ENCODE measurements at regions not wholly inside any gene's neighbourhood (a gene's known extent, or its start where the extent isn't known, plus 50 kb on each side); places are given as distances from the start of the nearest gene placed in this dataset.
A peak's percentile ranks its signal among the peaks of the same experiment; 100 is the strongest.
"Not testable (repeated sequence)": the region's sequence is repeated elsewhere in the genome, so short reads cannot be mapped to it uniquely, and the experiment has no call there.

DNA sequence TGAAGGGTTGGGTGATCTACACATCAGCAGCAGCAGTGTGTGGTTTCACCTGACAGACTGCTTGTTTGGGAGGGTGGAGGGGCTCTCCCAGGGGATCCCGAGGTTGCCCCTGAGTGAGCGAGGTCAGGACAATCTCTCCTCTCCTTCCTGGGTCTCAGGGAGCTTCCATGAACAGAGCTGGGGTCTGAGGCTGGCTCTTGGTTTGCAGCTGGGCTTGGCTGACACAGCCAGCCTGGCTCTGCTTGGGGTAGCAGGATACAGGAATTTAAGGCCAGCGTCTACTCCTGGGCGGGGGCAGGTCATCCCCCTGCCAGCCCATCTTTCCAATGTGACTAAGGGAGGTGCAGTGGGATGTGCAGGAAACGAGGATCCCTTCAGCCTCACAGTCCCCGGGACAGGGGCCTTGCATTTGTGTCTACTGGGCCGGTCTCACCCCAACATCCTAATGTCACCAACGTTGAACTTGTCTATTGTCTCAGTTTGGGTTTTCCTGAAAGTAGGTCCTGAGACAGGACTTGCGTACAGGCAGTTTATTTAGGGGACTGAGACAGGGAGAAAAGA is 262.6 kb upstream of the HDAC4 start:
- no peak for DNase-seq (ENCODE audit: low read depth in 2 of 2)

DNA sequence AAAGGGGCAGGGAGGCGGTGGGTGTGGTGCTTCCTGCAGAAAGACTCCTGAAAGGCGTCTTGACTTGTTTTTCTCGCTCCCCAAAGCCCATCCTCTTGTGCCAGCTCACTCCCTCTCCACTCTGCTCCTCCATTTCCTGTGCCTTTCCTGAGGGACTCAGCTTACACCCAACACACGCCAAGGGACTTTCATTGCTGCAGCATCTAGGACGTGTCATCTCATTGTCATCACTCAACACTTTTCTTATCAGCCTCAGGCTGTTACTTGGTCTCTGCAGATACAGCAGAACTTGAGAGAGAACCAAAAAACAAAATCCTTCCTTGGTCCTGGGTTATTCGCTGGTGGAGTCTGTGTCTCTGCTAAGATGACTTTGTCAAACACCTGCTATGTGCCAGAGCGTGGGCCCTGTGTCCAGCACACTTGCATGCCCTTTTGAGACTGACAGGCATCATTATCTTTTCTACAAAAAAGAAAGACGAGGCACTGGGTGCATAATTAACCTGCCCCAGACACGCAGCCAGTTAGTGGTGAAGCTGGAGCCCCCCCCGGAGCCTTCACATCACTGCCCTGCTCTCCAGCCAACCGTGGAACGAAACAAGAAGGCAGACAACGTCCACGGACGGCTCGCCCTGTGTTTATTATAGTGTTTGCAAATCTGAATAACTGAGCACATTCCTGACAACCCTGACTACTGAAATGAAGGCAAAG is 261.7 kb upstream of the HDAC4 start:
- DNase-seq (ENCODE audit: low read depth in 2 of 2) = no peak

DNA sequence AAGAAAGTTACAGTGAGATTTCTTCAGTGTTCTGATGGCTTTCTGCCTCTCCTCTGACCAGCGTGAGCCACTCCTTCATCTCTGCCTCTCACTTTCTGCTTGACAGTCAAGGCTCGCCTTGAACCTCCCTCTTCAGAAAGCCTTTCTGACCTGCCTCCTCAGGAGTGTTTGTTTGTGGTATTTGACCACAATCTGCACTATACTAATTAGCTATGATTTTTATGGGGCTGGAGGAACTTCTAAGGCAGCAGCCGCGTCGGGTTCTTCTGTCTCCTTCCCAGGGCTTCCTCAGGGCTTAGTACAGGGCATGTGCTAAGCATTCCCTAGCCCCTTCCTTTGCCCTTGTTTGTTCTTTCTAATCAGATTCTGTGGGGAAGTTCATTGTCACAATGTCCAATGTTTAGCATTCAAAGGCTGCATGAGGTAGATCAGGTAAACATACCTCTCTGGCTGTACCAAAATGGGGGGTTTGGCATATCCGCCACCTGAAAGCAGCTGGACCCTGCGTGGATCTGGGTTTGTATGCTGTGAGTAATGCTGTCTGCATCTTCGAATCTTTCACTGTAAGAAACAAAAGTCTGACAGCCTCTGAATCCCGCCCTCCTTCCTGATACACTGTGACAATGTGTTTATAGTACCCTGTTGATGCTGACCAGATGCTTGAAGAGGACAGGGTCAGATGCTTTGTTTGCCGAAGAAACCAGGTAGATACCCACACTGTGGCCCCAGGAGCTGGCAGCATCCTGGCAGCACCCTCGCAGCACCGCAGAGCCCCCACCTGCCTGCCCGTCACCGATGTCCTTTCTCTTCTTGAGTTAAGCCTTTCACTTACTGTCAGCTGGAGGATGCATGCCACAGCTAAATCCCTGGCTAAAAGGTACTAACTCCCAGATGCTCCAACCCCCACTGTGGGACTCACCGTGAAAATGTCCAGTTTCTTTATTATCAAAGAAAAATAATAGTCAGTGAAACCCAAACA is 260.8 kb upstream of the HDAC4 start:
- DNase-seq (ENCODE audit: low read depth in 2 of 2) = no peak

DNA sequence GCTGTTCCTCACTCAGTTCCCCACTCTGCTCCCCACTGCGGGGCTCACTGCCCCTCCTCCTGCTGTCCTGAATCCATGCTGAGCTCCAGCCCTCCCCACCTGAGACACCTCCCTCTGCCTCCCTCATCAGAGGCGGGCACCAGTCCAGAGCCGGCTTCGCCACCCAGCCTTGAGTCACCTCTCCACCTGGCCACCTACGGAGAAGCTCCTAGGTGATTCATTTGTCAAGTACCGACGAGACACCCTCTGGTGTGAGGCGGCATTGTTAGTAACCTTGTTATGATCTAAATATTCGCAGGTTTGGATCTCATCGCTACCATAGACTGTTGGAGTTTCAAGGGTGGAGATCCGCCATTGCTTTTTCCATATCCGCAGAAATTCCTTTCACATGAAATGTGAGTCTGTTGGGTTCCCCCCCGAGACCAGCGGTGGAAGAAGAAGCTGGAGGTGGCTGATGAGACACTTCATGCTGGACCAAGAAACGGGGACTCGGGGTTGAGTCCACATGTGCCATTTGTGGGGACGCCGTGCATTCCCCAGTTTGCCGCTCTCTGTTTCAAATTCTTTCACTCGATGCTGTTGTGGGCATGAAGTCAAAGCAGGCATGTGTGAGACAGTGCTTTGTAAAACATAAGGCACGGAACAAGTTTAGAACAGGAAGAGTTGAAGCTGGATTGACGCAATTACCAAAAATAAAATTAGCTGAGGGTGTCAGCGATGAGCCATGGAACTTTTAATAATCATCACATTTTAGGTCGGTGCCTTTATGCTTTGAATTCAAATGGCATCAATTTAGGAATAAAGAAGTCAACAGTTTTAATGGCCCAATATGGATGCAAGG is 259.8 kb upstream of the HDAC4 start:
- DNase-seq (ENCODE audit: low read depth in 2 of 2) = no peak

DNA sequence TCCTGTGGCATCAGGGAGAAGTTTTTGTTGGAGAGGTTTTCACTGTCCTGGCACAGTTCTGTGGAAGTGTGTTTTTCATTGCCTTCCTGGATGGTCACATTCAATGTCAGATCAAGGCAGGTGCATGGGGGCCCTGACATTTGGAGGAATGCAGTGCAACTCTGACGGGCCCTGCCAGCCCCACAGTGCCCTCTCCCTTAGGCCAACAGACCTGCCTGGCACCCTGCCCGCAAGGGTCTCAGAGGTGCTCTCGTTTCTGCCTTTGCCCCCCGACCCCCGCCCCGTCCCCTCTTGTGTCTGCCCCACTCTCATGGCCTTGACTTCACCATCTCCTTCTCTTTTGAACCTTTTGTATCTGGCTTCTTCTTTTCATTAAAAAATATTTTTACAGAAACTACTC is 257.2 kb upstream of the HDAC4 start:
- DNase-seq (ENCODE audit: low read depth in 2 of 2) = no peak

DNA sequence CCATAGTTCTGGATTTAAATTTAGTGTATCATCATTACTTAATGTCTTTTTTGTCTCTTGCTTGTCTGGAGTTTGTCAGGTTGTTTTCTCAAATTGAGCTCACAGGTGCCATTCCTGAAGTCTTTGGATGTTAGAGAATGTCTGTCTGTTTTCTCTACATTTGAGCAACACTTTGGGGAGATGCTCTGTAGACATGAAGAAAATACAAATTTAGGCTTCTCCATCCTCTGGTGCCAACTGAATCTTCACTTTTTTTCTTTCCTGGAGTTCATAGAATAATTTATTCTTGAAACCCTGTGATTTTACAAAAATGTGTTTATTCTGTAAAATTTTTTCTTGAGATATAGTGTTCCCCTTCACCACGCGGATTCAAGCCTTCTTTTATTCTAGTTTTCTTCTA is 256.4 kb upstream of the HDAC4 start:
- DNase-seq (ENCODE audit: low read depth in 2 of 2) = no peak

DNA sequence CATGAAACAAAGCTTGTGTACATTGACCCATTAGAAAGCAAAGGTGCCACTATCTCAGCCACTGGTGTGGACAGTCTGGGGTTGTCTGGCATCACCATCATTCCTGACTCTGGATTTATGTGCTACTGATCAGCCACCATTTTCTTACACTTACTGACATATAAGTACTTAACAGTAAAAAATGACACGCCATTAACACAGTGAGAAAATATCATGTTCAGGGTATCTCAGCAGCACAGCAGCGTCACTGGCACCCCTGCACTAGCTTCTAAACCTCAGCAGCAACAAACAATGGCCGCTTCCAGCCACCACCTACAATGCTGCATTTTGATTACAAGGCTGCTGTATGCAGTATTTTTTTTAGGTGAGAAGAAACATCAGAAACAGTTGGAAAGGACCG is 253.4 kb upstream of the HDAC4 start:
- no peak for DNase-seq (ENCODE audit: low read depth in 2 of 2)

DNA sequence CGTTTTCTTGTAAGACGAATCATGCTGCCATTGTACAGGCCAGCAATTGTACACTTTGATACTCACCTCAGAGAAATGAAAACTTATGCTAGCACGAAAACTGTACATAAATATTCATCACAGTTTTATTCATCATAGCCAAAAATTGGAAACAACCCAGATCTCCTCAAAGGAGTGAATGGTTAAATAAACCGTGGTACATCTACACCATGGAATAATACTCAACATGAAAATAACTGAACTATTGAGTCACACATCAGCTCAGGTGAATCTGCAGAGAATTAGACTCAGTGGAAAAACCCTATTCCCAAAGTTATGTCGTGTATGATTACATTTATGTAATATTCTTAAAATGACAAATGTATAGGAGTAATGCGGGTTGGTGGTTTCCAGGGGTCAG is 251.0 kb upstream of the HDAC4 start:
- no peak for DNase-seq (ENCODE audit: low read depth in 2 of 2)

DNA sequence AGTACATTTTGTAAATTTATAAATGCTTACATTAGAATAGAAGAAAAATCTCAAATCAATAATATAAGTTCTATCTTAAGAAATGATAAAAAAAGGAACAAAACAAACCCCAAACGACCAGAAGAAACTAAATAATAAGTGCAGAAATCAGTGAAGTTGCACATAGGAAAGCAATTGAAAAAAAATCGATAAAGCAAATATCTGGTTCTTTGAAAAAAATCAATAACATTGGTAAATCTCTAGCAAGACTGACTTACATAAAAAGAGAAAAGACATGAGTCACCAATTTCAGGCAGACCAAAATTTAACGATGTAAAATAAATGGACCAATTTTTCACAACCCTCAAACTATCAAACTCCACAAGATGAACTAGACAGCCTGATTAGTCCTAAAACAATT is 249.9 kb upstream of the HDAC4 start:
- DNase-seq (ENCODE audit: low read depth in 2 of 2) = no peak

DNA sequence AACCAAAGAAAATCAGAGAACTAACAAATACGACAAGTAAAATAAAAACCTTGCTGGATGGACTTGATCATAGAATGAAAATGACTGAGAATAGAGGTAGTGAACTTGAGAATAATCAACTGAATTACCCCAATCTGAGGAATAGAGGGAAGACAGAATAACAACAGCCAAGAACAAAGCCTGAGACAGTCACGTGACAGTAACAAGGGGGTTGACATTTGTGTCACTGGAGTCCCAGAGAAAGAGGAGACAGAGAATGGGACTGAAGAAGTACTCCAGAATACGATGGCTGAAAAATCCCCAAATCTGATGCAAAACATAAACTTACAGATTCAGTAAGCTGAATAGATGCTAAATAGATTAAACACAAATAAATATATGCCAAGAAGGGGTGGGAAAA is 248.5 kb upstream of the HDAC4 start:
- no peak for DNase-seq (ENCODE audit: low read depth in 2 of 2)

DNA sequence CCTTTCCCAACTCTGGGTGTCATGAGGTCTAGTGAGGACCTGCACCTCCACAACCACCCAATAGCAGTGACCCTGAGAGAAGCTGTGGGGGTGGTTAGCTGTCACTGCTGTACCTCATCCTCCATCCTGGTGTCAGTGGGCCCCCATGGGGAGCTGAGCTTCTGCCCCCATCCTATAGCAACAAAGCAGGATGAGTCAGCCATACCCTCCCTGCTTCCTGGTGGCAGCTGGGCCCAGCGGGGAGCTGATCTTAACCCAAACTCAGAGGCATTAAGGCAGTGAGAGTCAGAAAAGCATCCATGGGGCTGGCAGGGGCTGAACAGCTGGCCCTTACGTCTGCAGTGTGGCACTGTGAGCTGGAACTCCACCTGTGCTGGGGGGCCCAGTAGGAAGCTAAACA is 247.8 kb upstream of the HDAC4 start:
- no peak for DNase-seq (ENCODE audit: low read depth in 2 of 2)

DNA sequence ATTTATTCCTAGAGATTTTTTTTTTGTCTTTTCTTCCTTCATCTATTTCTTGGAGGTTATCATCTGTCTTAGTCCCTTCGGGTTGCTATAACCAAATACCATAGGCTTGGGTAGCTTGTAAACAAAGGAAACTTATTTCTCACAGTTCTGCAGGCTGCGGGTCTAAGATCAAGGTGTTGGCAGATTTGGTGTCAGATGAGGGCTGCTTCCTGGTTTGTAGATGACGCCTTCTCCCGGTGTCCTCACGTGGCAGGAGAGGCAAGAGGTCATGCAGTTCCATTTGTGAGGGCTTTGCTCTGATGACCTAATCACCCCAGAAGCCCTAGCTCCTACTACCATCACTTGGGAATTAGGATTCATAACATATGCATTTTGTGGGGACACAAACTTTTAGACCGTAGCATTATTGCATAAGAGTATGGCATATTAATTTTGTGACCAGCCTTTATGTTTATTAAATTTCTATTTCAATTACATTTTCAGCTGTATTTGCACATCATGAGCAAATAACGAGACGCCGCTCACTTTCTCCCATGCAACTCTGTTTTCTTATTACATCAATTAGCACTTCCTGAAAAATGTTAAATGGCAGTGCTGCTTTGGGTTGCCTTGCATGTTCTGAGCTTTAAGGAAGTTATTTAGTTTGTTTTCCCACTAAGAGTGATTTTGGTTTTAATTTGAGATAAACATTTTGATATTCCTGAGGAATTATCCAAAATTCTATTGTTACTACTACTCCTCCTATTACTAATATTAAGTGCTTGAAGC is 246.4 kb upstream of the HDAC4 start:
- DNase-seq (ENCODE audit: low read depth in 2 of 2) = no peak

DNA sequence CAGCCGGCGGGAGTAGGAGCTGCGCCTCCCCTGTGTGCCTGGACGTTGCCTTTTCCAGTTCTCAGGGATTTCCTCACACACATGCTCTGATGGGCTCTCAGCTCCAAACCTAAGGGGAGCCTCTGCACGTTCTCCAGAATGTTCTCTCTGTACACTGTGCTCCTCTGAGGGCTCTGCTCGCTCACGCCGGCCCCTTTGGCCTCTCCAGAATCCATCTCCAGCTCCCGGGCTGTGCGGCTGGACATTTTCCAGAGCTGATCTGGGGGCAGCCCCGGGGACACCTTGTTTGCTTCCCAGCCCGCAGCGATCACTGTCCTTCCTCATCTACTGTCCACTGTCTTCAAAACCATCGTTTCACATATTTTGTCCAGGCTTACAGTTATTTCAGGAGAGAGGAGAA is 245.4 kb upstream of the HDAC4 start:
- DNase-seq (ENCODE audit: low read depth in 2 of 2) = no peak

DNA sequence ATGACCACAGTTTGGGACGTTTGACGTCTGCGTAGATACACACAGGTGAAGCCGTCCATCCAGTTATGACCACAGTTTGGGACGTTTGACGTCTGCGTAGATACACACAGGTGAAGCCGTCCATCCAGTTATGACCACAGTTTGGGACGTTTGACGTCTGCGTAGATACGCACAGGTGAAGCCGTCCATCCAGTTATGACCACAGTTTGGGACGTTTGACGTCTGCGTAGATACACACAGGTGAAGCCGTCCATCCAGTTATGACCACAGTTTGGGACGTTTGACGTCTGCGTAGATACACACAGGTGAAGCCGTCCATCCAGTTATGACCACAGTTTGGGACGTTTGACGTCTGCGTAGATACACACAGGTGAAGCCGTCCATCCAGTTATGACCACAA is 243.8 kb upstream of the HDAC4 start:
- not testable (repeated sequence) for DNase-seq (ENCODE audit: low read depth in 2 of 2)

DNA sequence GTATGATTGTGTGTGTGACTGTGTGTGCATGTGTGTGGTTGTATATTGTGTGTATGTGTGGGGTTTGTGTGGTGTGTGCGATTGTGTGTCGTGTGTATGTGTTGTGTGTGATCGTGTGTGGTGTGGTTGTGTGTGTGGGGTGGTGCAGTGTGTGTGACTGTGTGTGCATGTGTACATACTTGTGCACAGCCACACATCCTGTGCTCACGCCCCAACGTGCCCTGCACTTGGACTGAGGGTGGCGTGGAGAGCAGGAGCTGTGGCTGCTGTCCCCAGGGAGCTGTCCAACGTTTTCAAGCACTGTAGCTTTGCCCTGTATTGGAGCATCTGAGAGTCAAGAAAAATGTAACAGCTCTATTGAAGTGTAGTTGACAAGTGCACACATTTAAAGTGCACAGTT is 243.2 kb upstream of the HDAC4 start:
- DNase-seq (ENCODE audit: low read depth in 2 of 2) = peak in 1 of 2 donors; percentile 5

DNA sequence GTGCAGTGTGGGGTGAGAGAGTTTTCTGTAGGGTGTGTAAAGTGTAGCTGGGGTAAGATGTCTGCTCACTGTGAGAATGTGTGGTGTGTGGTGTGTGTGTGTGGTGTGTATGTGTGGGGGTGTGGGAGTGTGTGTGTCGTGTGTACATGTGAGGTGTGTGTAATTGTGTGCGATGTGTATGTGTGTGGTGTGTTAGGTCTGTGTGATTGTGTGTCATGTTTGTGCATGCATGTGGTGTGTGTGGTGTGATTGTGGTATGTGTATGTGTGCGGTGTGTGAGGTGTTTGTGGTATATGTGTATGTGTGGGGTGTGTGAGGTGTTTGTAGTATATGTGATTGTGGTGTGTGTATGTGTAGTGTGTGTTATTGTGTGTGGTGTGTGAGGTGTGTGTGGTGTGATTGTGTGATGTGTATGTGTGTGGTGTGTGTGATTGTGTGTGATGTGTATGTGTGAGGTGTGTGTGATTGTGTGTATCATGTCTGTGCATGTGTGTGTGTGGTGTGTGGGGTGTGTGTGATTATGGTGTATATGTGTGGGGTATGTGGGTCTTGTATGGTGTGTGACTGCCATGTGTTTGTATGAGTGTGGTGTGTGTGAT is 241.7 kb upstream of the HDAC4 start:
- DNase-seq (ENCODE audit: low read depth in 2 of 2) = no peak

DNA sequence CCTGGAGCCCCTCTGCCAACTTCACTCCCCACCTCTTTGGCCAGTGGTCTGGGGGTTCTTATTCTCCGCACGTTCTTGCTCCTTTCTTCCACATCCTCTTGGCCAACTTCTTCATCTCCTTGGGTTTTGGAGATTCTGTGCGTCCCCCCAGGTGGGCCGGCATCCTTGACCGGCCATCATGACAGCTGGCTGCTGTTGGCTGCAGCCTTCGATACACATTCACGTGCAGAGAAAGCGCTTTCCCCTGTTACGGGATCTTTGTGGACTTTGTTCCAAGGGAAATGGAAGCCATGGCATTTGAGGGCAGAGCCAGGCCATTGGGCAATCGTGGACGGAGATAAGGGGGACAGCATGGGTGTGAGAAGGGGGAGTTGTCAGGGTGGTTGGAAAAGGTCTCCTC is 241.1 kb upstream of the HDAC4 start:
- not testable (repeated sequence) for DNase-seq (ENCODE audit: low read depth in 2 of 2)

DNA sequence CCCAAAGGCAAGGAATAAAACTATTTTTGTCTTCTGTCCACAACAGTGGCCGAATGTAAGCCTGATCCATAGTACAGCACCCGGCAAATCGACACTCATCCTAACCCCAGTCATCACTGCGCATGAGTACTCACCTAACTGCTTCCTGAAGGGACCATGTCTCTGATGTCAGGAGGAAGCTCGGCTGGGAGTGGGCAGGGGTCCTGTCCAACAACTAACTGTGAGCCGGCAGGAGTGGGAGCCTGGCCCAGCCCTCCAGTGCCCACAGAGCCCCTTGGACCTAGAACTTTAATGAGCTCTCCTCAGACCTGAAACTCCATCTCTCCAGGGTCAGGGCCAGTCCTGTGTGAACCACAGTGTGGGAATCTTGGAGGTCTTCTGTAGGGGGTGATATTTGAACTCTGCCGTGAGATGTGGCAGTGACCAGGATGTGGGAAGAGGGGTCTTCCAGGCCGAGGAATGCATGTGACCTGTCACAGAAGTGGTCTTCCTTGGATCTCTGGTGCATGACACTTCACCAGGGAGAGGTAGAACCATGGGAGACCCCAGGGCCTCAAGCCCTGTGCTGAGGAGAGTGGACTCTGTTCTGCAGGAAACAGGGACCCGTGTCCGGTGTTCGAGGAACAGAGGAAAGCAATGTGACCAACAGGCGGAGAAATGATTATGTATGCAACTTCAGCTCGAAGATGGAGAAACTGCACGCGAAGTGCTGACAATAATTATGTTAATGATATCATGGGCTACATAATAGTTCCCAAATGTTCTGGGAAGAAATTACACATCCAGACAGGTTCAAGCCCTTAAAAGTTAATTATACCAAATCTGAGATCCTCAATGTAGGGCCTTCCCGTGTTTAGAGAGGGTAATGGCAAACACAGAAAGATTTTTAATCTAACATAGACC is 240.1 kb upstream of the HDAC4 start:
- no peak for DNase-seq (ENCODE audit: low read depth in 2 of 2)

DNA sequence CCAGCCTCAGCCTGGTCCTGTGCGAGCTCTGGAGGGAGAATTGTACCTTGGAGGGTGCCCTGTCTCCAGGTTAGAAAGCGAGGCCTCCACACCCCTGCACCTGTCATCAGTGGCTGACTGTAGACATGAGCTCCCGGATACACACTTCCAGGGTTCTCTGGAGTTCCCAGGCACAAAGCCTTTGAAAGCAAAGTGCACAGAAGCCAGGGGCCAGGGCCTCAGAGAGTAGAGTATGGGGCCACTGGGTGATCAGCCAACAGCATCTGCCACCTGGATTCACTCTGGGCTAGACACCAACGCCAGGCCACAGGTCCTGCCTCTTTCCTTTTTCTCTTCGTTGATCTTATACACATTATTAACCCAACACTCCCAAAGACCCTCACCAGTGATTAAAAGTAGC is 239.4 kb upstream of the HDAC4 start:
- DNase-seq (ENCODE audit: low read depth in 2 of 2) = no peak

Data from dermis microvascular lymphatic vessel endothelial cell (primary cell).